ENCODE measurements at regions not wholly inside any gene's neighbourhood (a gene's known extent, or its start where the extent isn't known, plus 50 kb on each side); places are given as distances from the start of the nearest gene placed in this dataset.

DNA sequence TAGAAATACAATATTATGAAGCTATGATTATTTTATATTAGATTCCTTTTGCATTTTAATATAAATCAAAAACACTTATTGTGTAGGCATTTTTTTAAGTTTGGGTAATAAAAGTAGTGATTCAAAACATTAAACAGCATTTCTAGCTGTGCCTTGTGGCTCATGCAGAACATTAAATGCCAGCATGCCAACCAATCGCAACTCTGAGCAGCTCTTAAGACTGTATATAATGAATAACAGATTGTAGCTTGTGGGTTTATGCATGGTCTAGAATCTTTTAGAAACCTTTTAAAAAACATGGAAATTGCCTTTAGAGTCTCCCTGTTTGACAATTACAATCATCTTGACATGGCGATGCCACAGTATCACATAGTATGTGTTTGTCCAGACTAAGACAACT lies 903.8 kb downstream of the EFNA5 start:
- H3K4me3 ChIP-seq (ENCODE audit: low read length), result no peak overlapping the region
- no peak for DNase-seq (ENCODE audit: low read depth)
- TF ChIP-seq, protein P1, sequence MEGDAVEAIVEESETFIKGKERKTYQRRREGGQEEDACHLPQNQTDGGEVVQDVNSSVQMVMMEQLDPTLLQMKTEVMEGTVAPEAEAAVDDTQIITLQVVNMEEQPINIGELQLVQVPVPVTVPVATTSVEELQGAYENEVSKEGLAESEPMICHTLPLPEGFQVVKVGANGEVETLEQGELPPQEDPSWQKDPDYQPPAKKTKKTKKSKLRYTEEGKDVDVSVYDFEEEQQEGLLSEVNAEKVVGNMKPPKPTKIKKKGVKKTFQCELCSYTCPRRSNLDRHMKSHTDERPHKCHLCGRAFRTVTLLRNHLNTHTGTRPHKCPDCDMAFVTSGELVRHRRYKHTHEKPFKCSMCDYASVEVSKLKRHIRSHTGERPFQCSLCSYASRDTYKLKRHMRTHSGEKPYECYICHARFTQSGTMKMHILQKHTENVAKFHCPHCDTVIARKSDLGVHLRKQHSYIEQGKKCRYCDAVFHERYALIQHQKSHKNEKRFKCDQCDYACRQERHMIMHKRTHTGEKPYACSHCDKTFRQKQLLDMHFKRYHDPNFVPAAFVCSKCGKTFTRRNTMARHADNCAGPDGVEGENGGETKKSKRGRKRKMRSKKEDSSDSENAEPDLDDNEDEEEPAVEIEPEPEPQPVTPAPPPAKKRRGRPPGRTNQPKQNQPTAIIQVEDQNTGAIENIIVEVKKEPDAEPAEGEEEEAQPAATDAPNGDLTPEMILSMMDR (conservative IDR thresholded peaks at IDR 0.05; ENCODE audit: low read length), result no peak

DNA sequence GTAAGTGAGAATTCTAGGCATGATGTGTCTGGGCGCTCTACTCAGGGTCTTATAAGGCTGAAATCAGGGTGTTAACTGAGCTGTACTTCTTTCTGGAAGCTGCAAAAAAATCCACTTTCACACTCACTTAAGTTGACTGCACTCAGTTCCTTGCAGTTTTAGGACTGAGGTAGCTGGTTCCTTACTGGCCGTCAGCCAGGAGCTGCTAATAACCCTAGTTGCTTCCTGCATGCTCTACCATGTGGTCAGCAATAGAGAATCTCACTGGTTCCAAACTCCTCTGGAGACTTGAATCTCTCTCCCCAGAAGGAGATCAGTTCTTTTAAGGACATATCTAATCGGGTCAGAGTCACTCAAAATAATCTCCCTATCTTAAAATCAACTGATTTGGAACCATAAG lies 911.2 kb downstream of the EFNA5 start:
- TF ChIP-seq, protein P1 (conservative IDR thresholded peaks at IDR 0.05; ENCODE audit: low read length), result no peak
- H3K4me3 ChIP-seq (ENCODE audit: low read length), result no peak overlapping the region
- no peak for DNase-seq (ENCODE audit: low read depth)

DNA sequence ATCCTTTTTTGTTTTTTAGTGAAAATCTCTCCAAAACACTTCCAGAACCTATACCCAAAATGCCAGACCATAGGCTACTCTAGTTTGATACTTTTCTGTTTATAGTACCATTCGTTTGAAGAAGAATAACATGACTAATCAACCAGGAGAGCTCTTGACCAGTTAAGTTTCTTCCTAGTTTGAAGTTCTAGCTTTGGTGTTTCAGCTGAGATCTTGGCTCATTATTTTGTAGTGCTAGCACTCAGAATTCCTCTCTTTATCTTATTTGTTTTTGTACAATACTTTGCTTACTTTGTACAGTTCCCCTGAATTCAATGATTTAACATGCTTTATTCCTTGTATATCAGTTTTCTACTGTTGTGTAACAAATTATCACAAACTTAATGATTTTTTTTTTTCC lies 911.6 kb downstream of the EFNA5 start:
- no peak overlapping the region for H3K4me3 ChIP-seq (ENCODE audit: low read length)
- no peak for DNase-seq (ENCODE audit: low read depth)
- TF ChIP-seq, protein P1 (conservative IDR thresholded peaks at IDR 0.05; ENCODE audit: low read length), result no peak

- TF ChIP-seq, protein P1 (conservative IDR thresholded peaks at IDR 0.05; ENCODE audit: low read length), result no peak
- H3K4me3 ChIP-seq (ENCODE audit: low read length), result no peak overlapping the region
- no peak for DNase-seq (ENCODE audit: low read depth)
Observed at GRCh38 chr5:106757672-106758071, 913.1 kb downstream of the EFNA5 start.

DNA sequence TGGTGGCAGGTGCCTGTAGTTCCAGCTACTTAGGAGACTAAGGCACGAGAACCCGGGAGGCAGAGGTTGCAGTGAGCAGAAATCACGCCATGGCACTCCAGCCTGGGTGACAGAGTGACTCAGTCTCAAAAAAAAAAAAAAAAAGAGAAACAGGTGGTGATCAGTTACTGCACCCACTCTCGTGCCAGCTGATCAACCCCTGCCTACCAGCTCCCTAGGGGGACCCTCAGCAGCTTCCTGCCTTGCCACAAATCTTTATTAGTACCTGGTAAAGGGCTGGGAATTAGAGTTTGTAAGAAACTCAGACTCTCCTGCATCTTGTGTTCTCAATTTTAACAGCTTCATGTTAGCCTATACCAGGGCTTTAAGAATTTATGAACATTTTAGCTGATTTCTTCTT lies 914.9 kb downstream of the EFNA5 start:
- DNase-seq (ENCODE audit: low read depth), result no peak
- H3K4me3 ChIP-seq (ENCODE audit: low read length), result no peak overlapping the region
- TF ChIP-seq, protein P1 (conservative IDR thresholded peaks at IDR 0.05; ENCODE audit: low read length), result no peak

GRCh38 chr5:106755066-106755465 lies 915.7 kb downstream of the EFNA5 start:
- TF ChIP-seq, protein P1 (conservative IDR thresholded peaks at IDR 0.05; ENCODE audit: low read length), result no peak
- no peak for DNase-seq (ENCODE audit: low read depth)

GRCh38 chr5:106749826-106750225 lies 920.9 kb downstream of the EFNA5 start:
- TF ChIP-seq, protein P1 (conservative IDR thresholded peaks at IDR 0.05; ENCODE audit: low read length), result no peak
- DNase-seq (ENCODE audit: low read depth), result no peak

More at GRCh38 chr5:106755066-106755465, 915.7 kb downstream of the EFNA5 start:
- no peak overlapping the region for H3K4me3 ChIP-seq (ENCODE audit: low read length)

More at GRCh38 chr5:106749826-106750225, 920.9 kb downstream of the EFNA5 start:
- H3K4me3 ChIP-seq (ENCODE audit: low read length), result no peak overlapping the region
